H1 (cell line): ENCODE measurements at regions not wholly inside any gene's neighbourhood (a gene's known extent, or its start where the extent isn't known, plus 50 kb on each side); places are given as distances from the start of the nearest gene placed in this dataset.

Source experiments
- CTCF ChIA-PET: fragments of 300-600 bp; sonication (Branson Sonifier 250); formaldehyde crosslinking; loops from one replicate; lab custom pipeline; 2021; ENCODE audit not compliant: partially characterized antibody; lab: Charles Lee
- POLR2A ChIA-PET: fragments of 300-600 bp; sonication (Branson Sonifier 250); formaldehyde crosslinking; loops from one replicate; lab custom pipeline; 2021; ENCODE audit warnings: inconsistent platforms; ENCODE audit not compliant: partially characterized antibody; lab: Charles Lee
- DNase-seq, 2 experiments: peaks; one replicate each; pipeline versions ENCODE4 v3.0.0 to v3.0.0-alpha.2; 2010 to 2022; ENCODE audit warnings: low spot score in 2 of 2, low read depth in 1 of 2, mixed read lengths in 1 of 2
- FAIRE-seq: peaks from 2 replicates; lab custom pipeline; 2011; peaks lifted over from hg19 to GRCh38; lab: Jason Lieb, UNC
- H2AFZ ChIP-seq: 2 replicates; pipeline ENCODE4 v1.8.1; 2012; ENCODE audit warnings: low read length, inconsistent platforms
- H2AK5ac ChIP-seq: 2 replicates; pipeline ENCODE4 v1.6.1; 2013; ENCODE audit warnings: low read depth, low read length
- H2BK120ac ChIP-seq: replicated peaks from 2 replicates; pipeline ENCODE3; 2013; ENCODE audit warnings: low read depth, low read length, inconsistent platforms
- H2BK12ac ChIP-seq: 2 replicates; pipeline ENCODE4 v1.6.1; 2013; ENCODE audit warnings: low read depth, low read length
- H2BK15ac ChIP-seq: 2 replicates; pipeline ENCODE4 v1.6.1; 2013; ENCODE audit warnings: low read length
- H2BK20ac ChIP-seq: 2 replicates; pipeline ENCODE4 v1.6.1; 2013; ENCODE audit warnings: low read length
- H2BK5ac ChIP-seq: 2 replicates; pipeline ENCODE4 v1.6.1; 2013; ENCODE audit warnings: low read depth, low read length
- H3K14ac ChIP-seq: 2 replicates; pipeline ENCODE4 v1.6.1; 2013; ENCODE audit warnings: inconsistent platforms; ENCODE audit not compliant: insufficient read length
- H3K18ac ChIP-seq: 2 replicates; pipeline ENCODE4 v1.6.1; 2013; ENCODE audit warnings: low read length; ENCODE audit errors: extremely low read depth
- H3K23ac ChIP-seq: 2 replicates; pipeline ENCODE4 v1.6.1; 2013; ENCODE audit warnings: inconsistent platforms; ENCODE audit not compliant: insufficient read length
- H3K23me2 ChIP-seq: 2 replicates; pipeline ENCODE4 v1.6.1; 2013; ENCODE audit warnings: low read depth, low read length
- H3K27ac ChIP-seq: 2 replicates; pipeline ENCODE4 v1.6.1; 2011; ENCODE audit warnings: low read depth, low read length, inconsistent platforms
- H3K27me3 ChIP-seq, 4 experiments: replicated peaks in 1 of 4; 1 replicate in 1 of 4; 2 replicates in 3 of 4; pipeline versions ENCODE4 v1.6.1 to v1.8.1; 2011 to 2013; ENCODE audit warnings: low read length in 3 of 4, mild to moderate bottlenecking in 3 of 4, inconsistent platforms in 2 of 4, mixed read lengths in 2 of 4, moderate library complexity in 1 of 4; ENCODE audit not compliant: control insufficient read depth in 3 of 4, insufficient read depth in 3 of 4; ENCODE audit errors: extremely low read depth in 1 of 4
- H3K36me3 ChIP-seq, 4 experiments: 2 replicates each; pipeline versions ENCODE4 v1.6.1 to v1.8.1; 2011 to 2013; ENCODE audit warnings: mild to moderate bottlenecking in 4 of 4, low read length in 3 of 4, moderate library complexity in 2 of 4, control low read depth in 1 of 4, inconsistent platforms in 1 of 4; ENCODE audit not compliant: insufficient read depth in 4 of 4, control insufficient read depth in 2 of 4
- H3K4ac ChIP-seq: replicated peaks from 2 replicates; pipeline ENCODE3; 2013; ENCODE audit warnings: low read length, low read depth, mixed read lengths, inconsistent platforms; ENCODE audit not compliant: insufficient read length
- H3K4me1 ChIP-seq, 4 experiments: replicated peaks in 1 of 4; 1 replicate in 1 of 4; 2 replicates in 3 of 4; pipeline versions ENCODE4 v1.6.1 to v1.8.1; 2011 to 2013; ENCODE audit warnings: low read length in 3 of 4, inconsistent platforms in 2 of 4, mixed read lengths in 1 of 4; ENCODE audit not compliant: insufficient read depth in 4 of 4, control insufficient read depth in 3 of 4
- H3K4me2 ChIP-seq, 2 experiments: 2 replicates each; pipeline versions ENCODE4 v1.6.1 to v1.8.1; 2011 to 2013; ENCODE audit warnings: low read depth in 2 of 2, low read length in 2 of 2, control low read depth in 1 of 2, inconsistent platforms in 1 of 2, mild to moderate bottlenecking in 1 of 2; ENCODE audit not compliant: insufficient read depth in 1 of 2
- H3K4me3 ChIP-seq, 4 experiments: fragments of 200-600, 300-600 bp in 1 of 4; sonication (generic), shearing (Covaris generic), sonication (Bioruptor Twin) in 1 of 4; 2 replicates each; pipeline versions ENCODE4 v1.5.1 to v1.8.1; 2011 to 2016; ENCODE audit warnings: low read length in 4 of 4, low read depth in 3 of 4, control low read depth in 2 of 4, inconsistent platforms in 2 of 4, mild to moderate bottlenecking in 2 of 4, mixed read lengths in 1 of 4, moderate library complexity in 1 of 4; ENCODE audit not compliant: insufficient read depth in 2 of 4; ENCODE audit errors: extremely low read depth in 1 of 4
- H3K56ac ChIP-seq: replicated peaks from 2 replicates; pipeline ENCODE3; 2013; ENCODE audit warnings: low read depth, mild to moderate bottlenecking, mixed read lengths, low read length, inconsistent platforms; ENCODE audit not compliant: insufficient read length
- H3K79me1 ChIP-seq: 2 replicates; pipeline ENCODE4 v1.6.1; 2013; ENCODE audit warnings: low read depth, low read length, control low read depth
- H3K79me2 ChIP-seq, 2 experiments: 2 replicates each; pipeline versions ENCODE4 v1.6.1 to v1.8.1; 2012 to 2013; ENCODE audit warnings: low read length in 2 of 2, mild to moderate bottlenecking in 2 of 2, inconsistent platforms in 1 of 2; ENCODE audit not compliant: insufficient read depth in 2 of 2, control insufficient read depth in 1 of 2
- H3K9ac ChIP-seq, 4 experiments: replicated peaks in 1 of 4; 1 replicate in 1 of 4; 2 replicates in 3 of 4; pipeline versions ENCODE4 v1.6.1 to v1.8.1; 2011 to 2013; ENCODE audit warnings: low read depth in 3 of 4, low read length in 3 of 4, control low read depth in 2 of 4, mild to moderate bottlenecking in 2 of 4, moderate library complexity in 2 of 4, inconsistent platforms in 1 of 4; ENCODE audit errors: extremely low read depth in 1 of 4
- H3K9me3 ChIP-seq, 2 experiments: 2 replicates each; pipeline versions ENCODE4 v1.6.1 to v1.8.1; 2012 to 2013; ENCODE audit warnings: mild to moderate bottlenecking in 2 of 2, moderate library complexity in 2 of 2, control low read depth in 1 of 2, inconsistent platforms in 1 of 2, low read depth in 1 of 2, low read length in 1 of 2, mixed read lengths in 1 of 2; ENCODE audit not compliant: insufficient read depth in 2 of 2
- H4K20me1 ChIP-seq, 2 experiments: replicated peaks in 1 of 2; 2 replicates each; pipeline versions ENCODE3 to v1.8.1; 2011 to 2013; ENCODE audit warnings: inconsistent platforms in 2 of 2, low read length in 2 of 2, mild to moderate bottlenecking in 1 of 2; ENCODE audit not compliant: insufficient read depth in 2 of 2, control insufficient read depth in 1 of 2
- H4K5ac ChIP-seq: 2 replicates; pipeline ENCODE4 v1.6.1; 2013; ENCODE audit warnings: low read length, low read depth, mixed read lengths, inconsistent platforms; ENCODE audit not compliant: insufficient read length
- H4K8ac ChIP-seq: 2 replicates; pipeline ENCODE4 v1.8.0; 2013; ENCODE audit warnings: mild to moderate bottlenecking, moderate library complexity, low read length, inconsistent platforms; ENCODE audit not compliant: insufficient read depth; ENCODE audit errors: extremely low read depth
- H4K91ac ChIP-seq: replicated peaks from 2 replicates; pipeline ENCODE3; 2013; ENCODE audit warnings: low read length, mixed read lengths, inconsistent platforms; ENCODE audit not compliant: insufficient read length
- BRCA1 ChIP-seq: IDR thresholded peaks from 2 replicates; pipeline ENCODE4 v1.6.1; 2012; ENCODE audit warnings: low read depth, low read length, improper control_type of control experiment
- EGR1 ChIP-seq: IDR thresholded peaks from 2 replicates; pipeline ENCODE4 v1.6.1; 2011; ENCODE audit warnings: low read depth, low read length, borderline replicate concordance
- EP300 ChIP-seq, 2 experiments: IDR thresholded peaks; 1 replicate in 1 of 2; 2 replicates in 1 of 2; pipeline ENCODE4 v1.6.1; 2011 to 2012; ENCODE audit warnings: low read depth in 2 of 2, low read length in 2 of 2, mild to moderate bottlenecking in 2 of 2, borderline replicate concordance in 1 of 2, inconsistent platforms in 1 of 2, moderate library complexity in 1 of 2
- JUN ChIP-seq: IDR thresholded peaks from 2 replicates; pipeline ENCODE4 v1.6.1; 2011; ENCODE audit warnings: low read depth, mild to moderate bottlenecking, improper control_type of control experiment, low read length
- KDM4A ChIP-seq: IDR thresholded peaks from one replicate; pipeline ENCODE4 v1.7.1; 2012; ENCODE audit warnings: low read depth, mild to moderate bottlenecking, moderate library complexity, low read length, inconsistent platforms; ENCODE audit not compliant: severe bottlenecking
- POLR2AphosphoS5 ChIP-seq: IDR thresholded peaks from 2 replicates; pipeline ENCODE4 v1.6.1; 2011; ENCODE audit warnings: low read depth, low read length
- POU5F1 ChIP-seq: IDR thresholded peaks from 2 replicates; pipeline ENCODE4 v1.6.1; 2011; ENCODE audit warnings: low read depth, mild to moderate bottlenecking, low read length, moderate library complexity
- RAD21 ChIP-seq, 2 experiments: IDR thresholded peaks in 1 of 2; conservative IDR thresholded peaks in 1 of 2; 2 replicates each; pipeline ENCODE4 v1.6.1; 2011; ENCODE audit warnings: low read depth in 2 of 2, low read length in 2 of 2, improper control_type of control experiment in 1 of 2, inconsistent platforms in 1 of 2, mild to moderate bottlenecking in 1 of 2, moderate library complexity in 1 of 2
- RBBP5 ChIP-seq: IDR thresholded peaks from 2 replicates; pipeline ENCODE4 v1.7.1; 2012; ENCODE audit warnings: low read depth, mild to moderate bottlenecking, inconsistent platforms, low read length, moderate library complexity, borderline replicate concordance
- RFX5 ChIP-seq: IDR thresholded peaks from 2 replicates; pipeline ENCODE4 v1.6.1; 2011; ENCODE audit warnings: low read depth, low read length, improper control_type of control experiment, borderline replicate concordance
- WGBS, 2 experiments: shearing (Covaris generic) in 1 of 2; methylation state at CpG; one replicate each; pipeline versions ENCODE4 v1.1.6 to v1.1.7; 2013 to 2015; ENCODE audit warnings: low lambda C conversion rate in 2 of 2, mixed read lengths in 2 of 2, inconsistent platforms in 1 of 2, low coverage in 1 of 2, missing lambda C conversion rate in 1 of 2; ENCODE audit not compliant: insufficient replicate concordance in 2 of 2, insufficient coverage in 1 of 2, insufficient read length in 1 of 2; ENCODE audit errors: extremely low coverage in 1 of 2, missing lambda C conversion rate in 1 of 2; 5-methylcytosine and 5-hydroxymethylcytosine counted together
- TF ChIP-seq, protein P1 (sequence below): IDR thresholded peaks from 2 replicates; pipeline ENCODE4 v1.6.1; 2012; ENCODE audit warnings: low read length, inconsistent platforms

DNA sequence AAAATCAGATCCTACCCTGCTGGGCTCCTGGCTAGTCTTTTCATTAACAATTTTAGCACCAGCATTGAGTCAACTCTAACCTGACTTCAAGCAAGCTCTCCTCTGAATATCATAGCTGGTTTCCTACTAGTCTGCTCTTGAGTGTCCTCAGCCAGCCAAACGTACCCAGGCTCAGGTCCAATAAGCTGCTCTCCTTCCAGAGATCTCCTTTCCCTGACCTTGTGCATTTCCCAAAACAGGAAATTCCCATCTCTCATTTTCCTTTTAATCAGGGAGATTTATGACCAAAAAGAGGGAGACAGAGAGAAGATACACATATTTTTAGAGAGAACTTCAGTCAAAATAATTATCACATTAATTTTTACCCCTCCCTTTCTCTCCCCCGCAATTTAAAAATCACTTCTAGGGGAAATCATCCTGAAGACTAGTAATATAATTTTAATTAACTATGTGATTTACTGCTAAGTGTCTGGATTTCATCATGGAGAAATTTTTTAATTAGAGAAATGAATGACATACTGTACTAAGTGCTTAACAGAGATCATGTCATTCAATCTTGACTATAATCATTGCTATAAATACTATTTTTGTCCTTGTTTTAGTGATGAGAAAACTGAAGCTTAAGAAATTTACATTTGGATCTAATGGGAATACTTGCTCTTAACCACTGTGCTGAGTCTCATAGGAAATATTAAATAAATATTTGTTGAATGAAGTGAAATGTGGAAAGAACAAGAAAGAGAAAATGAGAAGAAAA, 421.7 kb upstream of the INTU start:
- no peak overlapping the region for H3K27ac ChIP-seq
- no peaks in the 10 kb centered on the region for H3K9me3 ChIP-seq
- H4K8ac ChIP-seq: no peak overlapping the region
- H2BK15ac ChIP-seq: no peak overlapping the region
- H2BK5ac ChIP-seq: no peak overlapping the region
- no peak overlapping the region; a peak in 1 of 7 replicates for H3K9ac ChIP-seq
- no peak overlapping the region for H4K91ac ChIP-seq
- H3K14ac ChIP-seq: no peak overlapping the region
- H4K20me1 ChIP-seq: no peaks in the 10 kb centered on the region
- H2BK12ac ChIP-seq: no peak overlapping the region
- no peak overlapping the region for H2BK20ac ChIP-seq
- H2AK5ac ChIP-seq: no peak overlapping the region
- H2AFZ ChIP-seq: no peak overlapping the region
- no peak for DNase-seq
- no peaks in the 10 kb centered on the region for H3K27me3 ChIP-seq
- H3K4me3 ChIP-seq: no peak overlapping the region
- no peak overlapping the region for H3K4ac ChIP-seq
- H3K23me2 ChIP-seq: no peaks in the 10 kb centered on the region
- 93% methylated on average over 2 of the region's 2 CpGs; no CpG with 5 or more reads in 1 of the 2 experiments for WGBS, 2 experiments
- H3K56ac ChIP-seq: no peak overlapping the region
- no peak overlapping the region for H4K5ac ChIP-seq
- H3K36me3 ChIP-seq: no peaks in the 10 kb centered on the region
- no peak overlapping the region for H3K23ac ChIP-seq
- no peaks in the 10 kb centered on the region for H3K4me1 ChIP-seq
- no peak overlapping the region for H3K4me2 ChIP-seq
- H2BK120ac ChIP-seq: no peak overlapping the region
- no peak overlapping the region for H3K18ac ChIP-seq
- ChIA-PET POLR2A (no interaction called here), CTCF (no interaction called here)
- no peak for FAIRE-seq
- H3K79me2 ChIP-seq: no peaks in the 10 kb centered on the region
- H3K79me1 ChIP-seq: no peaks in the 10 kb centered on the region
- TF ChIP-seq KDM4A (no peak), JUN (no peak), POU5F1 (no peak), RFX5 (no peak), EP300 (IDR thresholded peaks at IDR 0.05; ENCODE audit: borderline replicate concordance in 1 of 2, low read depth in 2 of 2, low read length in 2 of 2) (no peak), EGR1 (no peak), RBBP5 (no peak), RAD21 (IDR thresholded peaks at IDR 0.05 in 1 of 2, conservative IDR thresholded peaks at IDR 0.05 in 1 of 2; ENCODE audit: low read depth in 2 of 2, low read length in 2 of 2) (no peak), POLR2AphosphoS5 (no peak), BRCA1 (no peak)
- TF ChIP-seq, protein P1, sequence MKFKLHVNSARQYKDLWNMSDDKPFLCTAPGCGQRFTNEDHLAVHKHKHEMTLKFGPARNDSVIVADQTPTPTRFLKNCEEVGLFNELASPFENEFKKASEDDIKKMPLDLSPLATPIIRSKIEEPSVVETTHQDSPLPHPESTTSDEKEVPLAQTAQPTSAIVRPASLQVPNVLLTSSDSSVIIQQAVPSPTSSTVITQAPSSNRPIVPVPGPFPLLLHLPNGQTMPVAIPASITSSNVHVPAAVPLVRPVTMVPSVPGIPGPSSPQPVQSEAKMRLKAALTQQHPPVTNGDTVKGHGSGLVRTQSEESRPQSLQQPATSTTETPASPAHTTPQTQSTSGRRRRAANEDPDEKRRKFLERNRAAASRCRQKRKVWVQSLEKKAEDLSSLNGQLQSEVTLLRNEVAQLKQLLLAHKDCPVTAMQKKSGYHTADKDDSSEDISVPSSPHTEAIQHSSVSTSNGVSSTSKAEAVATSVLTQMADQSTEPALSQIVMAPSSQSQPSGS: no peak
